Mesenchymal stem cell (in vitro differentiated cells and primary cell): ENCODE measurements at regions not wholly inside any gene's neighbourhood (a gene's known extent, or its start where the extent isn't known, plus 50 kb on each side); places are given as distances from the start of the nearest gene placed in this dataset.

Experiments
- DNase-seq: peaks from one replicate; pipeline ENCODE4 v3.0.0-alpha.2; 2013
- H2AFZ ChIP-seq: one replicate; pipeline ENCODE4 v1.6.1; 2013; ENCODE audit warnings: low read depth, mild to moderate bottlenecking, control low read depth, inconsistent platforms, low read length, moderate library complexity
- H2AK5ac ChIP-seq: 2 replicates; pipeline ENCODE4 v1.6.1; 2013; ENCODE audit warnings: low read length, moderate library complexity, mild to moderate bottlenecking, inconsistent platforms; ENCODE audit not compliant: severe bottlenecking
- H2BK120ac ChIP-seq: one replicate; pipeline ENCODE4 v1.6.1; 2013; ENCODE audit warnings: low read depth, mild to moderate bottlenecking, inconsistent platforms, low read length, moderate library complexity
- H2BK12ac ChIP-seq, 2 experiments: one replicate each; pipeline ENCODE4 v1.6.1; 2013; ENCODE audit warnings: inconsistent platforms in 2 of 2, low read length in 2 of 2, mild to moderate bottlenecking in 2 of 2, moderate library complexity in 2 of 2, control low read depth in 1 of 2
- H2BK15ac ChIP-seq: one replicate; pipeline ENCODE4 v1.6.1; 2013; ENCODE audit warnings: mild to moderate bottlenecking, low read depth, inconsistent platforms; ENCODE audit not compliant: poor library complexity, severe bottlenecking
- H2BK5ac ChIP-seq: 2 replicates; pipeline ENCODE4 v1.6.1; 2013; ENCODE audit warnings: low read depth, mild to moderate bottlenecking, low read length, control low read depth, inconsistent platforms; ENCODE audit not compliant: poor library complexity, severe bottlenecking
- H3K14ac ChIP-seq, 2 experiments: one replicate each; pipeline ENCODE4 v1.6.1; 2013; ENCODE audit warnings: inconsistent platforms in 2 of 2, low read length in 2 of 2, control low read depth in 1 of 2, mild to moderate bottlenecking in 1 of 2, moderate library complexity in 1 of 2
- H3K18ac ChIP-seq, 2 experiments: one replicate each; pipeline ENCODE4 v1.6.1; 2013; ENCODE audit warnings: inconsistent platforms in 2 of 2, low read length in 2 of 2, control low read depth in 1 of 2, low read depth in 1 of 2, mild to moderate bottlenecking in 1 of 2
- H3K23ac ChIP-seq, 2 experiments: one replicate each; pipeline ENCODE4 v1.6.1; 2013; ENCODE audit warnings: inconsistent platforms in 2 of 2, low read length in 2 of 2, mild to moderate bottlenecking in 2 of 2, moderate library complexity in 2 of 2, control low read depth in 1 of 2
- H3K27ac ChIP-seq: 2 replicates; pipeline ENCODE4 v1.5.1; 2013; ENCODE audit warnings: mild to moderate bottlenecking, moderate library complexity, low read length, control low read depth, inconsistent platforms; ENCODE audit not compliant: poor library complexity, severe bottlenecking
- H3K27me3 ChIP-seq, 2 experiments: 2 replicates each; pipeline versions ENCODE4 v1.6.1 to v1.7.0; 2013; ENCODE audit warnings: low read length in 2 of 2, mild to moderate bottlenecking in 2 of 2, moderate library complexity in 2 of 2, control low read depth in 1 of 2, inconsistent platforms in 1 of 2; ENCODE audit not compliant: control insufficient read depth in 1 of 2, insufficient read depth in 1 of 2
- H3K36me3 ChIP-seq, 2 experiments: 2 replicates each; pipeline versions ENCODE4 v1.6.1 to v1.7.0; 2013; ENCODE audit warnings: low read length in 2 of 2, control low read depth in 1 of 2, inconsistent platforms in 1 of 2, low read depth in 1 of 2, mild to moderate bottlenecking in 1 of 2; ENCODE audit not compliant: insufficient read depth in 2 of 2, control insufficient read depth in 1 of 2
- H3K4ac ChIP-seq, 2 experiments: one replicate each; pipeline ENCODE4 v1.6.1; 2013; ENCODE audit warnings: inconsistent platforms in 2 of 2, low read length in 2 of 2, mild to moderate bottlenecking in 2 of 2, moderate library complexity in 2 of 2, control low read depth in 1 of 2, low read depth in 1 of 2
- H3K4me1 ChIP-seq: 2 replicates; pipeline ENCODE4 v1.6.1; 2013; ENCODE audit warnings: low read depth, low read length, control low read depth; ENCODE audit not compliant: control insufficient read depth, insufficient read depth
- H3K4me2 ChIP-seq: 2 replicates; pipeline ENCODE4 v1.6.1; 2013; ENCODE audit warnings: low read length, mild to moderate bottlenecking, inconsistent platforms; ENCODE audit not compliant: poor library complexity, severe bottlenecking
- H3K4me3 ChIP-seq, 2 experiments: 2 replicates each; pipeline versions ENCODE4 v1.5.1 to v1.7.0; 2013; ENCODE audit warnings: low read length in 2 of 2, mild to moderate bottlenecking in 2 of 2, control low read depth in 1 of 2, low read depth in 1 of 2; ENCODE audit not compliant: insufficient read depth in 1 of 2
- H3K79me1 ChIP-seq: replicated peaks from 2 replicates; pipeline ENCODE4 v1.6.1; 2013; ENCODE audit warnings: mild to moderate bottlenecking, control low read depth, low read length, inconsistent platforms; ENCODE audit not compliant: poor library complexity, severe bottlenecking
- H3K9ac ChIP-seq: 2 replicates; pipeline ENCODE4 v1.7.0; 2013; ENCODE audit warnings: mild to moderate bottlenecking, low read length, moderate library complexity
- H3K9me3 ChIP-seq: 2 replicates; pipeline ENCODE4 v1.7.0; 2013; ENCODE audit warnings: mild to moderate bottlenecking, low read length; ENCODE audit not compliant: control insufficient read depth
- H4K8ac ChIP-seq: one replicate; pipeline ENCODE4 v1.6.1; 2013; ENCODE audit warnings: inconsistent platforms, mild to moderate bottlenecking, low read length, moderate library complexity
- H4K91ac ChIP-seq: one replicate; pipeline ENCODE4 v1.6.1; 2013; ENCODE audit warnings: mild to moderate bottlenecking, low read length, inconsistent platforms
- WGBS: methylation state at CpG from one replicate; pipeline ENCODE4 v1.1.7; 2013; ENCODE audit warnings: mixed read lengths; 5-methylcytosine and 5-hydroxymethylcytosine counted together

- Histone ChIP-seq H2BK12ac (no peak overlapping the region), H3K4ac (no peak overlapping the region), H3K23ac (no peak overlapping the region), H3K9me3 (no peaks in the 10 kb centered on the region), H4K91ac (no peak overlapping the region), H3K18ac (no peak overlapping the region), H2BK120ac (no peak overlapping the region), H2AFZ (no peak overlapping the region), H3K27ac (no peak overlapping the region), H3K9ac (no peak overlapping the region), H2BK5ac (no peak overlapping the region), H3K4me3 (no peak overlapping the region), H3K27me3 (peaks cover 0 to 23% of the 10 kb centered on the region in 2 experiments), H3K14ac (no peak overlapping the region), H3K79me1 (no peaks in the 10 kb centered on the region), H3K4me2 (no peak overlapping the region), H4K8ac (no peak overlapping the region), H2BK15ac (no peak overlapping the region), H3K36me3 (no peaks in the 10 kb centered on the region), H3K4me1 (no peaks in the 10 kb centered on the region), H2AK5ac (no peak overlapping the region)
- 86% methylated on average over 3 of the region's 5 CpGs for WGBS
- DNase-seq, result no peak
Measured at GRCh38 chr10:3272300-3272699, 99.7 kb upstream of the PITRM1 start.

- H3K4ac ChIP-seq, result no peak overlapping the region
- H3K79me1 ChIP-seq, result no peaks in the 10 kb centered on the region
- no peak for DNase-seq
- peaks cover 0 to 18% of the 10 kb centered on the region in 2 experiments for H3K27me3 ChIP-seq
- no peaks in the 10 kb centered on the region for H3K36me3 ChIP-seq
- no peak overlapping the region for H3K18ac ChIP-seq
- H3K9me3 ChIP-seq, result no peaks in the 10 kb centered on the region
- H3K4me3 ChIP-seq, result no peak overlapping the region
- no peaks in the 10 kb centered on the region for H3K4me1 ChIP-seq
- H2BK15ac ChIP-seq, result no peak overlapping the region
- H2BK5ac ChIP-seq, result no peak overlapping the region
- no peak overlapping the region for H2AFZ ChIP-seq
- no peak overlapping the region for H3K9ac ChIP-seq
- no peak overlapping the region for H4K91ac ChIP-seq
- no peak overlapping the region for H2BK120ac ChIP-seq
- no peak overlapping the region for H3K4me2 ChIP-seq
- no peak overlapping the region for H3K14ac ChIP-seq
- no peak overlapping the region for H2AK5ac ChIP-seq
- no peak overlapping the region for H3K23ac ChIP-seq
- H2BK12ac ChIP-seq, result no peak overlapping the region
- H3K27ac ChIP-seq, result no peak overlapping the region
- H4K8ac ChIP-seq, result no peak overlapping the region
- WGBS, result 87% methylated on average over 10 of the region's 14 CpGs
Measured at GRCh38 chr10:3271354-3272115, 99.0 kb upstream of the PITRM1 start.

GRCh38 chr10:3270577-3271316, 98.2 kb upstream of the PITRM1 start:
- Histone ChIP-seq H2BK5ac (no peak overlapping the region), H3K4me3 (no peak overlapping the region), H2AFZ (peak overlapping the region; percentile 18), H3K27ac (no peak overlapping the region), H2AK5ac (no peak overlapping the region), H3K23ac (no peak overlapping the region), H3K4ac (no peak overlapping the region), H2BK120ac (no peak overlapping the region), H4K8ac (no peak overlapping the region), H3K79me1 (no peaks in the 10 kb centered on the region), H2BK12ac (no peak overlapping the region), H3K9ac (no peak overlapping the region), H3K14ac (no peak overlapping the region), H4K91ac (no peak overlapping the region), H3K9me3 (no peaks in the 10 kb centered on the region), H3K27me3 (peaks cover 0 to 18% of the 10 kb centered on the region in 2 experiments), H3K4me1 (no peaks in the 10 kb centered on the region), H3K4me2 (no peak overlapping the region), H3K36me3 (no peaks in the 10 kb centered on the region), H3K18ac (no peak overlapping the region), H2BK15ac (no peak overlapping the region)
- DNase-seq, result no peak
- 94% methylated on average over 18 of the region's 18 CpGs for WGBS

- H3K4me1 ChIP-seq, result peaks cover 14% of the 10 kb centered on the region
- no peak for DNase-seq
Measured at GRCh38 chr10:3268025-3268424, 95.4 kb upstream of the PITRM1 start.

More at GRCh38 chr10:3268025-3268424, 95.4 kb upstream of the PITRM1 start:
- peaks cover 0 to 12% of the 10 kb centered on the region in 2 experiments for H3K27me3 ChIP-seq
- no peak overlapping the region for H4K8ac ChIP-seq
- no peak overlapping the region for H2BK120ac ChIP-seq
- WGBS, result 90% methylated on average over 5 of the region's 6 CpGs
- no peak overlapping the region for H3K9ac ChIP-seq
- H2AK5ac ChIP-seq, result no peak overlapping the region
- H3K23ac ChIP-seq, result no peak overlapping the region
- no peak overlapping the region for H2BK5ac ChIP-seq
- H3K4me3 ChIP-seq, result no peak overlapping the region
- no peak overlapping the region for H2BK15ac ChIP-seq
- H3K36me3 ChIP-seq, result no peaks in the 10 kb centered on the region
- no peak overlapping the region for H2AFZ ChIP-seq
- H3K18ac ChIP-seq, result no peak overlapping the region
- H2BK12ac ChIP-seq, result no peak overlapping the region
- no peak overlapping the region for H3K4me2 ChIP-seq
- H3K27ac ChIP-seq, result no peak overlapping the region
- H4K91ac ChIP-seq, result no peak overlapping the region
- no peaks in the 10 kb centered on the region for H3K79me1 ChIP-seq
- no peak overlapping the region for H3K14ac ChIP-seq
- no peaks in the 10 kb centered on the region for H3K9me3 ChIP-seq
- no peak overlapping the region for H3K4ac ChIP-seq
